ENCODE measurements at regions not wholly inside any gene's neighbourhood (a gene's known extent, or its start where the extent isn't known, plus 50 kb on each side); places are given as distances from the start of the nearest gene placed in this dataset.

GRCh38 chr10:8520382-8520781 lies 465.9 kb downstream of the GATA3 start:
- H3K4me3 ChIP-seq (ENCODE audit: low read depth, low read length): no peak overlapping the region
- 0 out of 2 replicates have a peak, but pooled peaks have one; percentile 3 for TF ChIP-seq CTCF (IDR thresholded peaks at IDR 0.05; ENCODE audit: borderline replicate concordance, insufficient read depth, low read depth, low read length)

- no peak for TF ChIP-seq CTCF (IDR thresholded peaks at IDR 0.05; ENCODE audit: borderline replicate concordance, insufficient read depth, low read depth, low read length)
- H3K4me3 ChIP-seq (ENCODE audit: low read depth, low read length): no peak overlapping the region
Measured at GRCh38 chr10:8527773-8528172, 473.3 kb downstream of the GATA3 start.

- H3K4me3 ChIP-seq (ENCODE audit: low read depth, low read length): no peak overlapping the region
- no peak for TF ChIP-seq CTCF (IDR thresholded peaks at IDR 0.05; ENCODE audit: borderline replicate concordance, insufficient read depth, low read depth, low read length)
Measured at GRCh38 chr10:8531116-8531515, 476.6 kb downstream of the GATA3 start.

- H3K4me3 ChIP-seq (ENCODE audit: low read depth, low read length): no peak overlapping the region
- no peak for TF ChIP-seq CTCF (IDR thresholded peaks at IDR 0.05; ENCODE audit: borderline replicate concordance, insufficient read depth, low read depth, low read length)
Measured at GRCh38 chr10:8532647-8533046, 478.2 kb downstream of the GATA3 start.

GRCh38 chr10:8533462-8533861 lies 479.0 kb downstream of the GATA3 start:
- TF ChIP-seq CTCF (IDR thresholded peaks at IDR 0.05; ENCODE audit: borderline replicate concordance, insufficient read depth, low read depth, low read length): no peak
- no peak overlapping the region for H3K4me3 ChIP-seq (ENCODE audit: low read depth, low read length)

- no peak for TF ChIP-seq CTCF (IDR thresholded peaks at IDR 0.05; ENCODE audit: borderline replicate concordance, insufficient read depth, low read depth, low read length)
- no peak overlapping the region for H3K4me3 ChIP-seq (ENCODE audit: low read depth, low read length)
Measured at GRCh38 chr10:8534096-8534495, 479.6 kb downstream of the GATA3 start.

GRCh38 chr10:8534891-8535290 lies 480.4 kb downstream of the GATA3 start:
- TF ChIP-seq CTCF (IDR thresholded peaks at IDR 0.05; ENCODE audit: borderline replicate concordance, insufficient read depth, low read depth, low read length): no peak
- no peak overlapping the region for H3K4me3 ChIP-seq (ENCODE audit: low read depth, low read length)

Data from GM12875 (cell line).